HG03432 (cell line): ENCODE measurements at regions not wholly inside any gene's neighbourhood (a gene's known extent, or its start where the extent isn't known, plus 50 kb on each side); places are given as distances from the start of the nearest gene placed in this dataset.
"Not testable (repeated sequence)": the region's sequence is repeated elsewhere in the genome, so short reads cannot be mapped to it uniquely, and the experiment has no call there.

ENCODE experiments used
- ATAC-seq: cut with Tn5 transposase; IDR thresholded peaks from one replicate; pipeline ENCODE4 v1.9.1; 2021; ENCODE audit warnings: mild to moderate bottlenecking, moderate library complexity; ENCODE audit not compliant: unreplicated experiment

GRCh38 chr18:46179306-46179705 lies 75.1 kb downstream of the HAUS1 start:
- no peak for ATAC-seq

GRCh38 chr18:46182633-46183358 lies 78.6 kb downstream of the HAUS1 start:
- ATAC-seq = no peak

GRCh38 chr18:46184296-46184695 lies 80.1 kb downstream of the HAUS1 start:
- not testable (repeated sequence) for ATAC-seq

- ATAC-seq = no peak
Measured at GRCh38 chr18:46184727-46185126, 80.5 kb downstream of the HAUS1 start.

- ATAC-seq = no peak
Measured at GRCh38 chr18:46190667-46191066, 86.5 kb downstream of the HAUS1 start.

- ATAC-seq = no peak
Measured at GRCh38 chr18:46196627-46197243, 92.5 kb downstream of the HAUS1 start.

- ATAC-seq = no peak
Measured at GRCh38 chr18:46199515-46200147, 95.4 kb downstream of the HAUS1 start.

- not testable (repeated sequence) for ATAC-seq
Measured at GRCh38 chr18:46200178-46201055, 96.2 kb downstream of the HAUS1 start.

- no peak for ATAC-seq
Measured at GRCh38 chr18:46204143-46204542, 100.0 kb downstream of the HAUS1 start.

- no peak for ATAC-seq
Measured at GRCh38 chr18:46207985-46208384, 103.8 kb downstream of the HAUS1 start.

- no peak for ATAC-seq
Measured at GRCh38 chr18:46209161-46209560, 105.0 kb downstream of the HAUS1 start.

GRCh38 chr18:46211816-46212215 lies 107.6 kb downstream of the HAUS1 start:
- no peak for ATAC-seq

- ATAC-seq = no peak
Measured at GRCh38 chr18:46212398-46212797, 108.2 kb downstream of the HAUS1 start.

- ATAC-seq = no peak
Measured at GRCh38 chr18:46213295-46213694, 109.1 kb downstream of the HAUS1 start.

- ATAC-seq = no peak
Measured at GRCh38 chr18:46214435-46214834, 110.2 kb downstream of the HAUS1 start.

- ATAC-seq = no peak
Measured at GRCh38 chr18:46215902-46216723, 111.9 kb downstream of the HAUS1 start.

- ATAC-seq = no peak
Measured at GRCh38 chr18:46220116-46220515, 115.9 kb downstream of the HAUS1 start.

GRCh38 chr18:46222093-46222492 lies 117.9 kb downstream of the HAUS1 start:
- no peak for ATAC-seq

- no peak for ATAC-seq
Measured at GRCh38 chr18:46222710-46223360, 118.7 kb downstream of the HAUS1 start.
